ENCODE measurements at regions not wholly inside any gene's neighbourhood (a gene's known extent, or its start where the extent isn't known, plus 50 kb on each side); places are given as distances from the start of the nearest gene placed in this dataset.

DNA sequence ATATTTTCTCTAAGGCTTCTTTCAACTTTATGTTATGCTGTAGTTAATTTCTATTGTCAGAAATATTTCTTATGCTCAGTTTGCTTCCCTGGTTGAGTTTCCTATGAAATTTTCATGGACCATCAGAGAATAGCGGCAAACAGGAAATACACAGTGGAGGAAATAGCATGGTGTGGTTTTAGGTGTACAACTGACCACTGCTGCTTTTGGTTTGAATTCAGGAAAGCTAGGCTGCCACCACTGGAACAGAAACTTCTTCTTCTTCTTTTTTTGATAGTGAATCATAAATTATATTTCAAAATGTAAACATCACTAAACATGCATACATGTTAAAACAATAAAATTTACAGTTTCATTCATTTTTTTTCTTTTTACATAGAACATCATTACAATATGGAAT lies 316.6 kb upstream of the TGFBR2 start:
- no peaks in the 10 kb centered on the region for H3K27me3 ChIP-seq (ENCODE audit: control insufficient read depth, insufficient read depth, low read length)
- H3K9me1 ChIP-seq (ENCODE audit: insufficient read depth, low read length): 0 out of 2 replicates have a peak, but pooled peaks cover 6% of the 10 kb centered on the region
- no CpG with 5 or more reads among the region's 1 CpG for WGBS, 2 experiments (ENCODE audit: extremely low coverage in 2 of 2, insufficient read length in 1 of 2)
- no peak overlapping the region for H2BK15ac ChIP-seq (ENCODE audit: low read depth, low read length)
- H2AFZ ChIP-seq (replicated peaks; ENCODE audit: low read length, poor library complexity): no peak overlapping the region
- ChIA-PET CTCF (no interaction called here), POLR2A (ENCODE audit: unreplicated experiment) (no interaction called here)
- H2BK5ac ChIP-seq (ENCODE audit: low read depth, low read length, poor library complexity, severe bottlenecking): no peak overlapping the region
- no peak overlapping the region; the same call in 1 of the 2 replicates for H2AK5ac ChIP-seq (ENCODE audit: low read depth, low read length)
- dilution Hi-C loops (cut with HindIII; ENCODE audit: low sequenced_read_pairs, unreplicated experiment) (no loop called here), intact Hi-C loops (cut with micrococcal nuclease) (loop anchor here (5.0 kb wide), 2 partner anchors 128 to 318 kb away; partner anchors contain the start of gene TGFBR2), in situ Hi-C loops (cut with MboI; ENCODE audit: low sequenced_read_pairs) (no loop called here)
- no peak overlapping the region for H4K8ac ChIP-seq (ENCODE audit: low read depth in 2 of 2, low read length in 2 of 2)
- no peak overlapping the region for H2AK9ac ChIP-seq (replicated peaks; ENCODE audit: low read depth, low read length, poor library complexity)
- H3K27ac ChIP-seq (ENCODE audit: insufficient read depth, low read length): no peak overlapping the region
- no peak overlapping the region for H3K9ac ChIP-seq (ENCODE audit: low read depth, low read length)
- H3K9me3 ChIP-seq (ENCODE audit: control insufficient read depth, insufficient read depth, low read length): no peaks in the 10 kb centered on the region
- H3K4me1 ChIP-seq (ENCODE audit: control insufficient read depth, insufficient read depth, low read length): peaks cover 12% of the 10 kb centered on the region
- no peak overlapping the region for H3K18ac ChIP-seq (ENCODE audit: low read depth, low read length)
- no peaks in the 10 kb centered on the region for H4K20me1 ChIP-seq (ENCODE audit: insufficient read depth, low read length)
- H3K14ac ChIP-seq (replicated peaks; ENCODE audit: low read depth, low read length): no peak overlapping the region
- TF ChIP-seq, protein P1, sequence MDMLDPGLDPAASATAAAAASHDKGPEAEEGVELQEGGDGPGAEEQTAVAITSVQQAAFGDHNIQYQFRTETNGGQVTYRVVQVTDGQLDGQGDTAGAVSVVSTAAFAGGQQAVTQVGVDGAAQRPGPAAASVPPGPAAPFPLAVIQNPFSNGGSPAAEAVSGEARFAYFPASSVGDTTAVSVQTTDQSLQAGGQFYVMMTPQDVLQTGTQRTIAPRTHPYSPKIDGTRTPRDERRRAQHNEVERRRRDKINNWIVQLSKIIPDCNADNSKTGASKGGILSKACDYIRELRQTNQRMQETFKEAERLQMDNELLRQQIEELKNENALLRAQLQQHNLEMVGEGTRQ (IDR thresholded peaks at IDR 0.05; ENCODE audit: low read depth, low read length): no peak
- TF ChIP-seq, protein P2, sequence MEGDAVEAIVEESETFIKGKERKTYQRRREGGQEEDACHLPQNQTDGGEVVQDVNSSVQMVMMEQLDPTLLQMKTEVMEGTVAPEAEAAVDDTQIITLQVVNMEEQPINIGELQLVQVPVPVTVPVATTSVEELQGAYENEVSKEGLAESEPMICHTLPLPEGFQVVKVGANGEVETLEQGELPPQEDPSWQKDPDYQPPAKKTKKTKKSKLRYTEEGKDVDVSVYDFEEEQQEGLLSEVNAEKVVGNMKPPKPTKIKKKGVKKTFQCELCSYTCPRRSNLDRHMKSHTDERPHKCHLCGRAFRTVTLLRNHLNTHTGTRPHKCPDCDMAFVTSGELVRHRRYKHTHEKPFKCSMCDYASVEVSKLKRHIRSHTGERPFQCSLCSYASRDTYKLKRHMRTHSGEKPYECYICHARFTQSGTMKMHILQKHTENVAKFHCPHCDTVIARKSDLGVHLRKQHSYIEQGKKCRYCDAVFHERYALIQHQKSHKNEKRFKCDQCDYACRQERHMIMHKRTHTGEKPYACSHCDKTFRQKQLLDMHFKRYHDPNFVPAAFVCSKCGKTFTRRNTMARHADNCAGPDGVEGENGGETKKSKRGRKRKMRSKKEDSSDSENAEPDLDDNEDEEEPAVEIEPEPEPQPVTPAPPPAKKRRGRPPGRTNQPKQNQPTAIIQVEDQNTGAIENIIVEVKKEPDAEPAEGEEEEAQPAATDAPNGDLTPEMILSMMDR (conservative IDR thresholded peaks at IDR 0.05; ENCODE audit: low read depth, low read length): no peak
- TF ChIP-seq NFE2L2 (IDR thresholded peaks at IDR 0.05; ENCODE audit: low read depth, low read length): no peak
- TF ChIP-seq BHLHE40 (IDR thresholded peaks at IDR 0.05; ENCODE audit: low read depth, low read length): no peak
- no peak for TF ChIP-seq RAD21 (IDR thresholded peaks at IDR 0.05; ENCODE audit: low read length)
- TF ChIP-seq MXI1 (IDR thresholded peaks at IDR 0.05; ENCODE audit: borderline replicate concordance, low read depth, low read length): no peak
- TF ChIP-seq CEBPB (IDR thresholded peaks at IDR 0.05; ENCODE audit: low read depth, low read length): no peak
- TF ChIP-seq, protein P3, sequence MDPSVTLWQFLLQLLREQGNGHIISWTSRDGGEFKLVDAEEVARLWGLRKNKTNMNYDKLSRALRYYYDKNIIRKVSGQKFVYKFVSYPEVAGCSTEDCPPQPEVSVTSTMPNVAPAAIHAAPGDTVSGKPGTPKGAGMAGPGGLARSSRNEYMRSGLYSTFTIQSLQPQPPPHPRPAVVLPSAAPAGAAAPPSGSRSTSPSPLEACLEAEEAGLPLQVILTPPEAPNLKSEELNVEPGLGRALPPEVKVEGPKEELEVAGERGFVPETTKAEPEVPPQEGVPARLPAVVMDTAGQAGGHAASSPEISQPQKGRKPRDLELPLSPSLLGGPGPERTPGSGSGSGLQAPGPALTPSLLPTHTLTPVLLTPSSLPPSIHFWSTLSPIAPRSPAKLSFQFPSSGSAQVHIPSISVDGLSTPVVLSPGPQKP (IDR thresholded peaks at IDR 0.05; ENCODE audit: borderline replicate concordance, low read depth, low read length): no peak
- no peak for TF ChIP-seq MAZ (IDR thresholded peaks at IDR 0.05; ENCODE audit: borderline replicate concordance, low read depth, low read length)
- no peak overlapping the region for H3K23ac ChIP-seq (ENCODE audit: low read depth, low read length)
- BruUV-seq (replicated peaks): no TSS peak
- H2BK20ac ChIP-seq (ENCODE audit: low read depth, low read length): no peak overlapping the region
- H4K91ac ChIP-seq (ENCODE audit: insufficient read depth, low read depth, low read length): no peak overlapping the region
- ATAC-seq (ENCODE audit: low read depth): no peak
- no peak overlapping the region for H3K4ac ChIP-seq (ENCODE audit: low read depth, low read length)
- no peak overlapping the region for H4K5ac ChIP-seq (ENCODE audit: low read depth, low read length)
- DNase-seq: no peak
- no peak overlapping the region for H3K4me3 ChIP-seq (ENCODE audit: insufficient read depth, low read depth, low read length)
- no peaks in the 10 kb centered on the region for H3K36me3 ChIP-seq (ENCODE audit: control insufficient read depth, insufficient read depth, low read length)
- no peaks in the 10 kb centered on the region for H3K79me1 ChIP-seq (ENCODE audit: low read depth in 1 of 2, low read length in 2 of 2)
- no peak overlapping the region for H3K4me2 ChIP-seq (ENCODE audit: low read depth, low read length)
- H3K56ac ChIP-seq (ENCODE audit: extremely low read depth, insufficient read depth, low read length): no peak overlapping the region
- no peak overlapping the region for H2BK120ac ChIP-seq (ENCODE audit: low read depth, low read length)

Data from IMR-90 (cell line).